ENCODE measurements at regions not wholly inside any gene's neighbourhood (a gene's known extent, or its start where the extent isn't known, plus 50 kb on each side); places are given as distances from the start of the nearest gene placed in this dataset.
"Not testable (repeated sequence)": the region's sequence is repeated elsewhere in the genome, so short reads cannot be mapped to it uniquely, and the experiment has no call there.

GRCh38 chr12:87230441-87230840 is 798.8 kb downstream of the C12orf50 start:
- no peak for DNase-seq

DNA sequence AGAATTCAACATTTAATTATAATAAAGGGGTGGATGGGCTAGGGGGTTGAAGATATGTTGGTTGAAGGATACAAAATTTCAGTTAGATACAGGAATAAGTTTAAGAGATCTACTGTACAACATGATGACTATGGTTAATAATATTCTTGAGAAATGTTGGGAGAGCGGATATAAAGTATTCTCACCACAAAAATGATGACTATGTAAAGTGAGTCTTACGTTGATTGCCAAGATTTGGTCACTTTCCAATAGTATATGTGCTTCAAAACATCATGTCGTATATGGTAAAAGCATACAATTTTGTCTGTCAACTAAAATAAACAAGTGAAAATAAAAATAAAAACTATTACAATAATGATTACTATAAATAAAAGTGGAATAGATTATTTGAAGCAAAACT is 802.0 kb downstream of the C12orf50 start:
- no peak for DNase-seq

GRCh38 chr12:87217491-87217890 is 811.7 kb downstream of the C12orf50 start:
- no peak for DNase-seq

GRCh38 chr12:87216436-87216835 is 812.8 kb downstream of the C12orf50 start:
- DNase-seq, result no peak

- no peak for DNase-seq
Measured at GRCh38 chr12:87202189-87202588, 827.0 kb downstream of the C12orf50 start.

- no peak for DNase-seq
Measured at GRCh38 chr12:87201598-87201997, 827.6 kb downstream of the C12orf50 start.

- DNase-seq, result no peak
Measured at GRCh38 chr12:87200289-87200979, 828.8 kb downstream of the C12orf50 start.

GRCh38 chr12:87198181-87198580 is 831.0 kb downstream of the C12orf50 start:
- no peak for DNase-seq

- no peak for DNase-seq
Measured at GRCh38 chr12:87196321-87196720, 832.9 kb downstream of the C12orf50 start.

DNA sequence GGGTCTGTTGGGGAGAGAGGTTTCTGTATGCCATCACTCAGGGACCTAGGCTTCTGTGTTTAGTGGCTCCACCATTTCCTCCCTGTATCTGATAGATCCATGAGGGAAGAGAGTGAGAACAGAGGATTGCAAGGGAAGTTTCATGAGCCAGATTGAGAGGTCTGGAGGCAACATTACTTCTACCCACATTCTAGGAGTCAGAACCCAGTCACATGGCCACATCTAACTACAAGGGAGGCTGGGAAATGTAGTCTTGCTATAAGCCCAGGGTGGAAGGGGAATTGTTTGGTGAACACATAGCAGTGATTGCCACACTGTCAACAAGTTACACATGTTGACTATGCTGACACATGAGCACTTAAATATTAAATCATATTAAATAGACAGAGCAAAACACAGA is 834.8 kb downstream of the C12orf50 start:
- DNase-seq, result not testable (repeated sequence)

- no peak for DNase-seq
Measured at GRCh38 chr12:87185367-87185766, 843.8 kb downstream of the C12orf50 start.

DNA sequence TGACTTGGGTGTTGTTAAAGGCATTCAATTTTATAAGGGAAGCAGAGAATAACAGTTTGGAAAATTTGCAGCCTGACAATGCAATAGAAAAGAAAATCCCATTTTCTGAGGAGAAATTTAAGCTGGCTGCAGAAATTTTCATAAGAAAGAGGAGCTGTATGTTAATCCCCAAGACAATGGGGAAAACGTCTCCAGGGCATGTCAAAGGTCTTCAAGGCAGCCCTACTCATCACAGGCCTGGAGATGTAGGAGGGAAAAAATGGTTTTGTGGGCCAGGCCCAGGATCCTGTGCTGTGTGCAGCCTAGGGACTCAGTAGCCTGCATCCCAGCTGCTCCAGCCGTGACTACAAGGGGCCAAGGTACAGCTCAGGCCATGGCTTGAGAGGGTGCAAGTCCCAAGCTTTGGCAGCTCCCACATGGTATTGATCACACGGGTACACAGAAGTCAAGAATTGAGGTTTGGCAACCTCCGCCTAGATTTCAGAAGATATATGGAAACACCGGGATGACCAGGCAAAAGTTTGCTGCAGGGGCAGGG is 846.4 kb downstream of the C12orf50 start:
- DNase-seq, result no peak

GRCh38 chr12:87171356-87171755 is 857.8 kb downstream of the C12orf50 start:
- DNase-seq, result no peak

- no peak for DNase-seq
Measured at GRCh38 chr12:87169010-87169409, 860.2 kb downstream of the C12orf50 start.

DNA sequence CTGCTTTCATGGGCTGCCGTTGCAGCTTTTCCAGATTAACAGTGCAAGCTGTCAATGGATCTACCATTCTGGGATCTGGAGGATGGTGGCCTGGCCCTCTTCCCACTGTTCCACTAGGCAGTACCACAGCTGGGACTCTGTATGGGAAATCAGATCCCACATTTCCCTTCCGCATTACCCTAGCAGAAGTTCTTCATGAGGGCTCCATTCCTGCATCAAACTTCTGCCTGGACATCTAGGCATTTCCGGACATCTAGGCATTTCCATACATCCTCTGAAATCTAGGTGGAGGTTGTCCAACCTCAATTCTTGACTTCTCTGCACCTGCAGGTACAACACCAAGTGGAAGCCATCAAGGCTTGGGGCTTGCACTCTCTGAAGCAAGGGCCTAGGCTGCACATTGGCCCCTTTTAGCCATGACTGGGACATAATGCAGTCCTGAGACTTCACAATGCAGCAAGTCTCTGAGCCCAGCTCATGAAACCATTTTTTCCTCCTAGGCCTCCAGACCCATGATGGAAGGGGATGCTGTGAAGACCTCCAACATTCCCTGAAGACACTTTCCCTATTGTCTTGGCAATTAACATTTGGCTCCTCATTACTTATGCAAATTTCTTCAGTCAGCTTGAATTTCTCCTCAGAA is 863.3 kb downstream of the C12orf50 start:
- DNase-seq, result no peak

DNA sequence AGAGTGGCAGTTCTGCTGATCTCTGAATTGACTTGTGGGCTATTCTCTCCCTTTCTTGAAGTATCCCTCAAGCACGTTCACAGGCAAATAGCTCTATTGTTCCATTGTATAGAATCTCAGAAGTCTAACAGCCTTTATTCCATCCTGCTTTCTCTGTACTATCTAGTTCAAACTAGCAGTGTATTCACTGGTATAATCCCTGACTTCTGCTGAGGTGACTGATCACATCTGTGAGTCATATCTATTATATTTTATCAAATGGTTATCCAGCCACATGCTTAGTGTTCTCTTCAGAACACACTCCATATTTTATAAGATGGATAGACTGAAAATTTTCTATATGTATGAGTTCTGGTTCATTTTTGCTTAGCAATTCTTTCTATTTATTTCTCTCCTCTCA is 866.1 kb downstream of the C12orf50 start:
- DNase-seq, result no peak

- DNase-seq, result no peak
Measured at GRCh38 chr12:87160848-87161601, 868.2 kb downstream of the C12orf50 start.

DNA sequence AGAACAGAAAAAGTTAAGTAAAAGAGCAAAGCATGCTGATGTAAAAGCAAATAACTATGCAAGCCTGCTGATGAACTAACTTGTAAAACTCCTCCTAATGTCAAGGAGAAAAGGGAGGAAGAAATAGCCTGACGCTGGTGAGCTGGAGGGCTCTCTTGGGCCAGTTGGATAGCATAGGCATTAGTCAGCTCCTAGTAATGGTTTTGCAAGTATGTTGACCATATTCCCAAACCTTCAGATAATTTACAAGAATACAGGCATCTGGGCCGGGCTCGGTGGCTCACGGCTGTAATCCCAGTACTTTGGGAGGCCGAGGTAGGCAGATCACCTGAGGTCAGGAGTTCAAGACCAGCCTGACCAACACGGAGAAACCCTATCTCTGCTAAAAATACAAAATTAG is 871.4 kb downstream of the C12orf50 start:
- no peak for DNase-seq

DNA sequence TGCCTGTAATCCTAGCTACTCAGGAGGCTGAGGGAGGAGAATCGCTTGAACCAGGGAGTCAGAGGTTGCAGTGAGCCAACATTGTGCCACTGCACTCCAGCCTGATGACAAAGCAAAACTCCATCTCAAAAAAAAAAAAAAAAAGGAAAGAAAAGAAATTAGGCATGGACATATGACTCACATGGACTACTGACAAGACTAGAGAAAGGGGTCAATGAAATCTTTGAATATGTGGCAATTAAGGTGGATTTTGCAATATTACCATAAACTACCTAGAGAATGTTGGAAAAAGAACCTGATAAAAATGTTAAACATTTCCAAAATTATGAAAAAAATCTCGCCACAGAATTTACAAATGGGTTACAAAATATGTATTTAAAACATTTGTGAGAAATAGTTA is 873.6 kb downstream of the C12orf50 start:
- no peak for DNase-seq

- DNase-seq, result no peak
Measured at GRCh38 chr12:87152841-87153528, 876.2 kb downstream of the C12orf50 start.

DNA sequence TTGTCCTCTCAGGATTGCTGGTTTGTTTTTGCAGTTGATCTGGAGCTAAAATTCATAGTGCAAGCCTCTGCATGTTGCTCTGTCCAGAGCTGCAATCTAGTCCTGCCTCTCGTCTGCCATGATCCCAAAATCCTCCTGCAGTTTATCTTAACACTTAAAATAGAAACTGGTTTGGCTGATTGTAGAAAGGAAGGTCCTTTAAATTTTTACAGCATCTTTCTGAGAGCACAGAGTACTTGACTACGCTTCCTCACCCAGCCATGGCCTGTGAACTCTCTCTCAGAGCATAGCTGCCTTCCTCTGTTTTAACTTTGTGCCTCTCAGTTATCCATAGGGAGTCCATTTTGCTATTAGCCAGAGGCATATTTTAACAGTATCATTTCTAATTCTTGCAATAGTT is 877.1 kb downstream of the C12orf50 start:
- no peak for DNase-seq

DNA sequence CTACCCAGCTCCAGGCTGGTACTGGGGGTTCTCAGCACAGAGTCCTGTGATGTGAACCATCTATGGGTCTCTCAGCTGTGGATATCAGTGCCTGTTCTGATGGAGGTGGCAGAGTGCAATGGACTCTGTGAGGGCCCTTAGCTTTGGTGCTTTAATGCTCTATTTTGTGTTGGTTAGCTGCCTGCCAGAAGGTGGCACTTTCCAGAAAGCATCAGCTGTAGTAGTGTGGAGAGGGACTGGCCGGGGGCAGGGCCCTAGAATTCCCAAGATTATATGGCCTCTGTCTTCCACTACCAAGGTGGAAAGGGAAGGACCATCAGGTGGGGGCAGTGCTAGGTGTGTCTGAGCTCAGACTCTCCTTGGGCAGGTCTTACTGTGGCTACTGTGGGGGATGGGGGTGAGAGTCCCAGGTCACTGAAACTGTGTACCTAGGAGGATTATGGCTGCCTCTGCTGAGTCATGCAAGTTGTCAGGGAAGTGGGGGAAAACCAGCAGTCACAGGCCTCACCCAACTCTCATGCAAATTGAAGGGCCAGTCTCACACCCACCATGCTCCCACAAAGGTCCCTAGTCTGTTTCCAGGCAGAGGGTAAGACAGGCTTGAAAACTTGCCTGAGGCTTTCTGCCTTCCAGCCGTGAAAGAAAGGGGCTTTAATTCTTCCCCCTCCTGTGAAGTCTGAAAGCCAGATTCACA is 878.1 kb downstream of the C12orf50 start:
- DNase-seq, result no peak

GRCh38 chr12:87142342-87142741 is 886.2 kb upstream of the MGAT4C start:
- DNase-seq, result no peak

Measured in suppressor macrophage treated with lipopolysaccharide for 1 hour (primary cell).